ENCODE measurements at regions not wholly inside any gene's neighbourhood (a gene's known extent, or its start where the extent isn't known, plus 50 kb on each side); places are given as distances from the start of the nearest gene placed in this dataset.

- TF ChIP-seq CTCF (conservative IDR thresholded peaks at IDR 0.05 in 1 of 2, IDR thresholded peaks at IDR 0.05 in 1 of 2; ENCODE audit: low read depth in 1 of 2, low read length in 2 of 2) = no peak
- TF ChIP-seq EZH2 (IDR thresholded peaks at IDR 0.05; ENCODE audit: low read length, missing control alignments) = no peak
These were observed 121.1 kb upstream of the NDST4 start for GRCh38 chr4:115234405-115235093.
